OCI-LY1 (cell line): ENCODE measurements at regions not wholly inside any gene's neighbourhood (a gene's known extent, or its start where the extent isn't known, plus 50 kb on each side); places are given as distances from the start of the nearest gene placed in this dataset.

ENCODE experiments used
- H2AFZ ChIP-seq: fragments of 200-600 bp; sonication (generic), shearing (Covaris generic); 2 replicates; pipeline ENCODE4 v1.6.0; 2014; ENCODE audit warnings: antibody characterized with exemption, mild to moderate bottlenecking, low read length
- H3F3A ChIP-seq: fragments of 200-600 bp; sonication (generic), shearing (Covaris generic); 2 replicates; pipeline ENCODE4 v1.6.0; 2014; ENCODE audit warnings: mild to moderate bottlenecking, antibody characterized with exemption, low read length, moderate library complexity; ENCODE audit not compliant: insufficient read depth
- H3K27ac ChIP-seq: fragments of 200-600 bp; sonication (generic); 2 replicates; pipeline ENCODE4 v1.5.1; 2014; ENCODE audit warnings: low read length, mixed run types, mild to moderate bottlenecking, low read depth; ENCODE audit not compliant: poor library complexity, severe bottlenecking
- H3K27me3 ChIP-seq: fragments of 200-600 bp; sonication (generic); 2 replicates; pipeline ENCODE4 v1.6.0; 2014; ENCODE audit warnings: antibody characterized with exemption, mild to moderate bottlenecking, low read length, moderate library complexity; ENCODE audit not compliant: insufficient read depth
- H3K36me3 ChIP-seq: fragments of 200-600 bp; sonication (generic); 2 replicates; pipeline ENCODE4 v1.6.1; 2014; ENCODE audit warnings: mild to moderate bottlenecking, antibody characterized with exemption, low read length, moderate library complexity, mixed read lengths; ENCODE audit not compliant: insufficient read depth
- H3K4me1 ChIP-seq: fragments of 200-600 bp; sonication (generic); 2 replicates; pipeline ENCODE4 v1.5.1; 2014; ENCODE audit warnings: mild to moderate bottlenecking, low read length, moderate library complexity; ENCODE audit not compliant: insufficient read depth, severe bottlenecking
- H3K4me2 ChIP-seq: fragments of 200-600 bp; sonication (generic), shearing (Covaris generic); 2 replicates; pipeline ENCODE4 v1.6.1; 2014; ENCODE audit warnings: low read length
- H3K4me3 ChIP-seq: fragments of 200-600 bp; sonication (generic); 2 replicates; pipeline ENCODE4 v1.5.1; 2014; ENCODE audit warnings: low read length, low read depth, mild to moderate bottlenecking, mixed read lengths; ENCODE audit not compliant: poor library complexity, severe bottlenecking
- H3K79me2 ChIP-seq: fragments of 200-600 bp; shearing (Covaris generic); 2 replicates; pipeline ENCODE4 v1.6.1; 2016; ENCODE audit warnings: mixed run types, low read length, mixed read lengths; ENCODE audit not compliant: insufficient read depth
- H3K9ac ChIP-seq: fragments of 200-600 bp; sonication (generic), shearing (Covaris generic); 2 replicates; pipeline ENCODE4 v1.6.1; 2014; ENCODE audit warnings: mild to moderate bottlenecking, low read length, mixed read lengths
- H3K9me2 ChIP-seq: fragments of 200-600 bp; sonication (generic), shearing (Covaris generic); 2 replicates; pipeline ENCODE4 v1.6.1; 2014; ENCODE audit warnings: low read depth, mild to moderate bottlenecking, low read length, mixed read lengths
- H3K9me3 ChIP-seq: fragments of 200-600 bp; shearing (Covaris generic); 2 replicates; pipeline ENCODE4 v1.6.1; 2014; ENCODE audit warnings: low read length, mixed read lengths
- H4K20me1 ChIP-seq: fragments of 200-600 bp; sonication (generic), shearing (Covaris generic); 2 replicates; pipeline ENCODE4 v1.6.0; 2016; ENCODE audit warnings: mild to moderate bottlenecking, low read length; ENCODE audit not compliant: insufficient read depth
- CTCF ChIP-seq: fragments of 200-600 bp; sonication (generic), shearing (Covaris generic); IDR thresholded peaks from 2 replicates; pipeline ENCODE4 v1.5.1; 2017; ENCODE audit warnings: mild to moderate bottlenecking, antibody characterized with exemption, low read length, moderate library complexity, mixed read lengths
- EZH2 ChIP-seq: fragments of 200-600 bp; sonication (generic), shearing (Covaris generic); IDR thresholded peaks from 2 replicates; pipeline ENCODE4 v1.8.0; 2017; ENCODE audit warnings: borderline replicate concordance, mixed run types, mild to moderate bottlenecking, antibody characterized with exemption, low read length, moderate library complexity, mixed read lengths

- H3K79me2 ChIP-seq = no peaks in the 10 kb centered on the region
- H3K27me3 ChIP-seq = no peaks in the 10 kb centered on the region
- H3F3A ChIP-seq = no peaks in the 10 kb centered on the region
- H3K27ac ChIP-seq = no peak overlapping the region
- no peak overlapping the region for H3K9ac ChIP-seq
- H3K4me2 ChIP-seq = no peak overlapping the region
- TF ChIP-seq CTCF (no peak), EZH2 (no peak)
- no peaks in the 10 kb centered on the region for H3K9me2 ChIP-seq
- H2AFZ ChIP-seq = no peak overlapping the region
- H3K9me3 ChIP-seq = no peaks in the 10 kb centered on the region
- no peaks in the 10 kb centered on the region for H3K36me3 ChIP-seq
- no peaks in the 10 kb centered on the region for H3K4me1 ChIP-seq
- no peaks in the 10 kb centered on the region for H4K20me1 ChIP-seq
- no peak overlapping the region for H3K4me3 ChIP-seq
These were observed 1341.8 kb upstream of the CDH9 start for GRCh38 chr5:28380167-28380566.

- TF ChIP-seq EZH2 (no peak), CTCF (no peak)
These were observed 1336.1 kb upstream of the CDH9 start for GRCh38 chr5:28374492-28374967.

GRCh38 chr5:28370896-28371295, 1332.5 kb upstream of the CDH9 start:
- no peaks in the 10 kb centered on the region for H3K4me1 ChIP-seq
- H4K20me1 ChIP-seq = no peaks in the 10 kb centered on the region
- H3K36me3 ChIP-seq = no peaks in the 10 kb centered on the region
- no peaks in the 10 kb centered on the region for H3K79me2 ChIP-seq
- H3K9ac ChIP-seq = no peak overlapping the region
- no peaks in the 10 kb centered on the region for H3K27me3 ChIP-seq
- no peak overlapping the region for H2AFZ ChIP-seq
- no peak overlapping the region for H3K4me2 ChIP-seq
- H3K9me2 ChIP-seq = no peaks in the 10 kb centered on the region; the same call in 1 of the 2 replicates
- no peak overlapping the region for H3K4me3 ChIP-seq
- H3K9me3 ChIP-seq = no peaks in the 10 kb centered on the region
- no peaks in the 10 kb centered on the region for H3F3A ChIP-seq
- no peak overlapping the region for H3K27ac ChIP-seq
- no peak for TF ChIP-seq CTCF

More at GRCh38 chr5:28374492-28374967, 1336.1 kb upstream of the CDH9 start:
- Histone ChIP-seq H3K9me3 (no peaks in the 10 kb centered on the region), H3K9ac (no peak overlapping the region), H3K4me2 (no peak overlapping the region), H4K20me1 (no peaks in the 10 kb centered on the region), H3K4me1 (no peaks in the 10 kb centered on the region), H3K4me3 (no peak overlapping the region), H3K27me3 (no peaks in the 10 kb centered on the region), H3K27ac (no peak overlapping the region), H3F3A (no peaks in the 10 kb centered on the region), H3K79me2 (no peaks in the 10 kb centered on the region), H3K36me3 (no peaks in the 10 kb centered on the region), H3K9me2 (no peaks in the 10 kb centered on the region; the same call in 1 of the 2 replicates), H2AFZ (no peak overlapping the region)
